Fibroblast of the conjunctiva (primary cell): ENCODE measurements at regions not wholly inside any gene's neighbourhood (a gene's known extent, or its start where the extent isn't known, plus 50 kb on each side); places are given as distances from the start of the nearest gene placed in this dataset.
A peak's percentile ranks its signal among the peaks of the same experiment; 100 is the strongest.
"Not testable (repeated sequence)": the region's sequence is repeated elsewhere in the genome, so short reads cannot be mapped to it uniquely, and the experiment has no call there.

Experiments used
- DNase-seq: peaks from one replicate; pipeline ENCODE4 v3.0.0-alpha.2; 2010; ENCODE audit warnings: low read depth

GRCh38 chr2:160730296-160730995 is 236.8 kb upstream of the RBMS1 start:
- DNase-seq, result no peak

DNA sequence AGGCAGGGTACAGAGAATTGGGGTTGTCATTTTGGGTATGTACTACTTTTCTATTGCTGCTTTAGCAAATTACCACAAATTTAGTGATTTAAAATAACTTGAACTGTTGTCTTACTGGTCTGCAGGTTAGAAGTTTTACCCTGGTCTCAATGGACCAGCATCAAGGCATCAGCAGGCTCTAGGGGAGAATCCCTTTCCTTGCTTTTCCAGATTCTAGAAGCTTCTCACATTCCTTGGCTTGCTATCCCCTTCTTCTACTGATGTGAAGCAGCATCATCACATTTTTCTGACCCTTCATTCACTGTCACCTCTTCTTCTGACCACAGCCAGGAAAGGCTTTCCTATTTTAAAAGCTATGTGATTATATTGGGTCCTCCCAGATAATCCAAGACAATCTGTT is 237.8 kb upstream of the RBMS1 start:
- DNase-seq, result no peak

DNA sequence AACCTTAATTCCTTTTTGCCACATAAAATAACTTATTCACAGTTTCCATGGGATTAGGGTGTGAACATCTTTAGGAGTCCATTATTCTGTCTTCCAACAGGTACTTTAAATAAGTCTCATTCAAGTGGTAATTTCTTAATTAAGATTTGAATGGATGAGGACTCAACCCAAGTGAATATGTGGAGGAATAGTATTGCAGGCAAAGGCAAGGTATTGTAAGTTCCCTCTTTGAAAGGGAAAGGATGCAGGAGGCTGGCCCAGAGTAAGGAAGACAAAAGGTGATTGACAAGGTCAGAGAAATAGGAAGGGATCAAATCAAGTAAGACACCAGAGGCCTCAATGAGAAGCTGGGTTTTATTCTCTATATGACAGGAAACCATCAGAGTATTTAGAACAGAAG is 238.2 kb upstream of the RBMS1 start:
- no peak for DNase-seq

DNA sequence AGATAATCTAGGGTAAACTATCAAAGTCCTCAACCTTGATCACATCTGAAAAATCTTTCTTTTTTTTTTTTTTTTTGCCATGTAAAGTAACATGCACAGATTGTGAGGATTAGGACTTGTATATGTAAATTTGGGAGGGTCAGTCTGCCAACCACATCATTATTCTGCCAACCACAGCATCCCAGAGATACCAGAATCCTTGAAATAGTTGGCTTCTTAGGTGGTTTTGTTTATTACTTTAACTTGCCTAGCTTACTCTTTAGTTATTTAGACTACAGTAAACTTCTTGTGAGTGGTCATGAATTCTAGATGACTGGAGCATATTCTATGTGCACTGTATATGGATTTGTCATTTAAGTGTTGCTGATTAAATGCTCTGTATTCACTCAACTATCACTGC is 242.1 kb upstream of the RBMS1 start:
- DNase-seq, result no peak

GRCh38 chr2:160736148-160737028 is 242.8 kb upstream of the RBMS1 start:
- DNase-seq, result no peak

DNA sequence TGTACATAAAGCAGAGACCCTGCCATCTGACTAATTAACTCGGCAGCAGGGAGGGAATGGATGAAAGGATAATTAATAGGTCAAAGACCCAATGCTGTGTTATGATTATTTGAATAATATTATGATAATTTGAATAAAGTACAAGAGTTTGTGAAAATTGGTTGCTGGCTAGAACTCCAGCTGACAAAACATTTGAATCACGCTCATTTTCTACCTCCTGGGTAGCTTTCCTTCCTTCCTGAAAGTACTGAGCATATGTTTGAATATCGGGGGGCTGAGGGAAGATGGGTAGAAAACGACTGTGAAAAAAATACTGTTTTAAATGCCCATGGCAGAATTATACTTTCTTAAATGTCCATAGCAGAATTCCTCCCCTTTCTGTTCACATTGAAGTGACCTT is 243.6 kb upstream of the RBMS1 start:
- no peak for DNase-seq

DNA sequence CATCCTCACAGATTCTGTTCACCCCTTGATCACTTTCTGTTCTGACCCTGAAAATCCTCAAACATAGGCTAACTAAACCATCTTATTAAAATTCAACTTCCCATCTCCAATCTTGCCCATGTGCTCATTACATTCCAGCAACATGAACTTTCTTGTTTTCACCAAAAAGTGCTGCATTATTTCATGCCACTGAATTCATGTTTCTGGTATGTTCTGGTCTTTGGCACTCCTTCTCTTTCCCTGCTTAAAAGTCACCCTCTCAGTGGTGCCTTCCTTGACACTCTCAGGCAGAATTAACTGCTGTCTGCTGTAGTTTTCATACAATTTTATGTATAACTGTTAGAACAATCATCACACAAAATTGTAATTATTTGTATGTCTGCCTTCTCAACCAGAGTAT is 247.7 kb upstream of the RBMS1 start:
- no peak for DNase-seq

DNA sequence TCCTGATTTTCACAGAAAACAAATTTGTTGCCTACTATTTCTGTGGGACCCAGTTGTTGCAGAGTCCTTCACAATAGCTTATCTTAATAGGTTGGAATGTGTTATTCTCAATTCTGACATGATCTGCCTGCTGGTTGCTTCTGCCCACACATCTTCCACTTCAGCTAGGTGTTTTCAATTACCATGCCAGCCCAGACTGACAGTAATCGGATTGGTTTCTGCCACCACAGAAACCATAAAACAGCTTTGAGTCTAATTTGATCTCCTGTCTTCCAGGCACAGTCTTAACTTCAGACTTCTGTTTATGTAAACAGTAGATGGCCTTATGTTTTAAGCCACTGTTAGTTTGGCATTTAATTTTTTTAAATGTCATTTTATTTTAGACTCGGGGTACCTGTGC is 248.2 kb upstream of the RBMS1 start:
- no peak for DNase-seq

DNA sequence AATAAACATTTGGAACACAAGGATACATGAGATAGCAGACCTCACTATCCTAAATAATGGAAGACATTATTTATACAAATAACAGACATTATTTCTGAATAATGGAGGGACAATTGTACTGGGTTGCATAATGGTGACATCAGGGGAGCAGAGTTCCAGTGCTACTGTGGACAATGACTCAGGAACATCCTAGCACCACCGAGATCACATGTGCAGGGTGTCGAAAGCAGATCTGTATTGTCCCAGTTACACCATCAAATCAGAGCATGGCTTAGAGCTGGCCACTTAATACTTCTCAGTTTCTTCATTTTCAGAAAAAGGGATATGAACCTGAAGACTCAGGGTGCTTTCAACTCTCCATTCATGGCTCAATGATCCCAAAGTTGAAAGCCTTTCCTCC is 249.1 kb upstream of the RBMS1 start:
- DNase-seq, result no peak

DNA sequence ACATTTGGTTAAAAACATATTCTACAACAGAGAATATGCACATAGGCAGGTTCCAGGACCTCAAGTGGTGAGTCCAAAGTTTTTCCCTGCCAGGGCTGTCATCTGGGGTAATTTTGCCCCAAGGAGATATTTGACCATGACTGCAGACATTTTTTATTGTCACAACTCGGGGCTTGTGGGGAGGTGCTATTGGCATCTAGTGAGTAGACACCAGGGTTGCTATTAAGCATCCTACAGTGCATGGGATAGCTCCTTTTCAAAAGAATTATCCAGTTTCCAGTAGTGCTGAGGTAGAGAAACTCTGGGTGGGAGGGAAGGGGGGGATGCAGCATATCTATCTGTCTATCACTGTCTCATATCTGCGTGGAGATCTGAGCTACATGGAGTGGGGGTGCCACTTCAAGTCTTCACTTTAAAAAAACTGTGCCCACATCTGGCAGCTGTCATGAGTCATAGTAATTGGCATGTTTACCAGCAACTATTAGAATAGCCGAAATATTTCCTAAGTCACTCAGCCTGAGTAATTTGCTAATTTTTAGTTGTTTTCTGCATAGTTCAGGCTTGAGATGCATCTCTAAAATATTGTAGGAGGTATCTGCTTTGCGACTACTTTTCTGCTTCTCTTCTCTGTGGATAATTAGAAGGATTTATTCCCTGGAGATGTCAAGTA is 254.0 kb upstream of the RBMS1 start:
- peak; percentile 45 for DNase-seq

- DNase-seq, result no peak
Measured at GRCh38 chr2:160751021-160751420, 257.4 kb upstream of the RBMS1 start.

- no peak for DNase-seq
Measured at GRCh38 chr2:160752475-160753330, 259.1 kb upstream of the RBMS1 start.

DNA sequence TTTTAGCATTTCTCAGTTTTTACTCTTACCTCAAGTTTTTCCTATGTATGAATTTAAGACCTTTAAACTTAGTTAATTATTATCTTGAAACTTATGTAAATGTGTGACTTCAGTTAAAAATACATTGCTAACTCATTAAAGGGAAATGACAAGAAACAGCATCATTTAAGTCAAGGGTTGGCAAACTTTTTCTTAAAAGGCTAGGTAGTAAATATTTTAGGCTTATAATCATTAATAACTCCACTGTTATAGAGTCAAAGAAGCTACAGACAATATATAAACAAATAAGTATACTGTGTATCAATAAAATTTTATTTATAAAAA is 259.7 kb upstream of the RBMS1 start:
- DNase-seq, result no peak

- no peak for DNase-seq
Measured at GRCh38 chr2:160753960-160754359, 260.4 kb upstream of the RBMS1 start.

- DNase-seq, result no peak
Measured at GRCh38 chr2:160756481-160756880, 262.9 kb upstream of the RBMS1 start.

- DNase-seq, result not testable (repeated sequence)
Measured at GRCh38 chr2:160762493-160763128, 269.0 kb upstream of the RBMS1 start.

DNA sequence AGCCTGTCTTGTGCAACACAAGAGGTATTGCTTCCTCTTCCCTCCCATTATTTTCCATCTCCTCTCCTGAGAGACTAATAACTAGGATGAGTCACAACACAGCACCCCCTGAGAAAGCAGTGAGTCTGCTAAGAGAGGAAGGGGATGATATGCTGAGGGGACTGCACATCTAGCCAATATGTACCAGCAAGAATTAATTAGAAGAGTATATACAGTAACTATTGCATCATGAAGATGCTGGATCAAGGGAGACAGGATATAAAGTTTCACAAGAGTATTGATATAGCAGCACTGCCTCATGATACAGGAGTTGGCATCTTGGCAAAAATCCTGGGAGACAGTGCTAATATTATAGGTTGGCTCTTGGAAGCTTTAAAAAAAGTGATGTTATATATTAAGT is 289.9 kb upstream of the RBMS1 start:
- peak; percentile 30 for DNase-seq

DNA sequence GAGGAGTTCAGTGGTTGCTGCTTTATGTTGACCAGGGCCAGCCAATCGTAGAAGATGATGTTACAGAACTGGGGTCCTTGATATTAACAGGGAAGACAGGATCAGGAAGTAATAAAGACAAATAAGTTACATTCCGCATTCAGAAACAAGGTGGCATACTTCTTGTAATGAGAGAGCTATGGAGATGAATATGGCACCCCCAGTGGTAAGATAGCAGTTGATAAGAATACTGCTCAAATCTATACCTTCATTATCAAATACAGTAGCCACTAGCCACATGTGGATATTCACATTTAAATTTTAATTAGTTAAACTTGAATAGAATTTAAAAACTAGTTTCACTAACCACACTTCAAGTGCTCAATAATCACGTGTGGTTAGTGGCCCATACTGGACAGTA is 290.4 kb upstream of the RBMS1 start:
- DNase-seq, result no peak

GRCh38 chr2:160790738-160791137 is 297.1 kb upstream of the RBMS1 start:
- DNase-seq, result no peak

DNA sequence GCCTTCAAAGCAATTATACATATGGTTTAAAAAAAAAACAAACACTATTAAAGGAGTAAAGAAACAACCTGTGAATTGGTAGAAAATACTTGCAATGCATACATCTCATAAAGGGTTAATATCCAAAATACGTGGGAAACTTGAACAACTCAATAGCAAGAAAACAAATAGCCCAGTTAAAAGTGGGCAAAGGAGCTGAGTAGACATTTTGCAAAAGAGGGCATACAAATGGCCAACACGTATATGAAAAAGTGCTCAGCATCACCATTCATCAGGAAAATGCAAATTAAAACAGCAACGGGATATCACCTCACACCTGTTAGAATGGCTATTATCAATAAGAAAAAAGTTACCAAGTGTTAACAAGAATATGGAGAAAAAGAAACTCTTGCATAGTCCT is 298.3 kb upstream of the RBMS1 start:
- DNase-seq, result no peak

DNA sequence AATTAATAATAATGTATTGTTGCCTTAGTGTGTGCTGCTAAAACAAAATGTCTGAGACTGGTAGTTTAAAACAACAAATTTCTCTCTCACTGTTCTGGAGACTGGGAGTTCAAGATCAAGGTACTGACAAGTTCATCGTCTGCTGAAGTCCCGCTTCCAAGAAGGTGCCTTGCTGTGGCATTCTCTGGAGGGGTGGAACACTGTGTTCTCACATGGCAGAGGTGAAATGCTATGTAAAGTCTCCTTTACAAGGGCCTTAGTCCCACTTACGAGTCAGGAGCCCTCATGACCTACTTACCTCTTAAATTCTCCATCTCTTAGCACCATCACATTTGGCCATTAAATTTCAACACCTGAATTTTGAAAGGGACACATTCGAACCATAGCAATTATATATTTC is 299.2 kb upstream of the RBMS1 start:
- DNase-seq, result no peak

- no peak for DNase-seq
Measured at GRCh38 chr2:160794926-160795325, 301.3 kb upstream of the RBMS1 start.
